GM03348 (cell line): ENCODE measurements at regions not wholly inside any gene's neighbourhood (a gene's known extent, or its start where the extent isn't known, plus 50 kb on each side); places are given as distances from the start of the nearest gene placed in this dataset.

Experiments
- DNase-seq: peaks from one replicate; pipeline ENCODE4 v3.0.0; 2012; ENCODE audit warnings: low spot score

DNA sequence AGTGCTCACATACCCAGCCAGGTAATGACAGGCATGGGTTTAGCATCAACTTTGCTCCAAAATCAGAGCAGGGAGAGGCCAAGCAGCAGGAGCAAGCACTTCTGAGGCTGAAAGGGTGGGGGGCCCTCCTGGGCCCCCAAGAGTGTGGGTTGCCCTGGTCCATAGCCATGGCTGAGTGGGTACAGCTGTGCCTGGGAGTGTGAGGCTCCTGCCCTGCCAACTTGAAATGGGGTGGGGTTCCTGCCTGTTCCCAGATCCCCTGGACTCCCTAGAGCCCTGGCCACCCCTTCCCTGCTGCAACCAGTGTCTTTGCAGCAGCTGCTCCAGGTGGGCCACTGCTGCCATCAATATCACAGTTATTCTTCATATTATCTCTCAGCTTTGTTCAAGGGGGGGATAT is 1224.2 kb upstream of the GJE1 start:
- no peak for DNase-seq

GRCh38 chr6:140907235-140907634 is 1225.5 kb upstream of the GJE1 start:
- no peak for DNase-seq

DNA sequence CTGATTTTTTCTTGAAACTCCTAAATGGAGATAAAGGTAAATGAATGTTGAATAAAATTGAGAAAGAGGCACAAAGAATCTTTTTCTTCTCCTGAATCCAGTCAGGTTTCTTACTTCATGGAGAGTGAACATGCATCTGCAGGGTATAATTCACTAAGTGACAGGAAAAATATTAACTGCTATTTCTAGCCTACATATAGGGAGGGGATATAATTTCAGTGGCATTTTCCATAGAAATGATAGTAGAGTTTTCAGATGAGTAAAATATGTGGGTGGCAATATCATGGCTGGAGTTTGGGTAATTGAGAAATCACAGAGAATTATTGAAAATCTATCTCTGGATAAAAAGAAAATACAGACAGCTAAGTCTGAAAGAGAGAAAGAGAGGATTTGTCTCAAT is 1227.0 kb upstream of the GJE1 start:
- DNase-seq = no peak

- DNase-seq = no peak
Observed at GRCh38 chr6:140905050-140905449, 1227.7 kb upstream of the GJE1 start.

GRCh38 chr6:140897804-140898573 is 1234.7 kb upstream of the GJE1 start:
- no peak for DNase-seq

DNA sequence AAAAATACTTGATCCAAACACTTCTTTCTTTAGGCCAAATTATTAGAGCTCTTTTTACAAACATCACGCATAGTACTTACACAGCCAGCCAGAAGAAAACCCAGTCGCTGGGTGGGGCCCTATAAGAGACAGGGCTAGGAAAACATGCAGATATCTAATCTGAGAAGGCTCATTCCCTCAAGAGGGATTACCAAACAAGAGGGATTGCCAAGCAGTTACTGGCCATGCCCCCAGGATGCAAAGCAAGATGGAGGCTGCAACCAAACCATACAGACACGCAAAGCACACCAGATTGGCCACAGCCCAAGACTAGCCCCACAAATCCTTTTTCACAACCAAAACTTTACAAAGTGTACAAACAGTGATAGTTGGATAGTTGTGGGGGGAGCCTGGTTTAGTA is 1235.4 kb upstream of the GJE1 start:
- DNase-seq = no peak

DNA sequence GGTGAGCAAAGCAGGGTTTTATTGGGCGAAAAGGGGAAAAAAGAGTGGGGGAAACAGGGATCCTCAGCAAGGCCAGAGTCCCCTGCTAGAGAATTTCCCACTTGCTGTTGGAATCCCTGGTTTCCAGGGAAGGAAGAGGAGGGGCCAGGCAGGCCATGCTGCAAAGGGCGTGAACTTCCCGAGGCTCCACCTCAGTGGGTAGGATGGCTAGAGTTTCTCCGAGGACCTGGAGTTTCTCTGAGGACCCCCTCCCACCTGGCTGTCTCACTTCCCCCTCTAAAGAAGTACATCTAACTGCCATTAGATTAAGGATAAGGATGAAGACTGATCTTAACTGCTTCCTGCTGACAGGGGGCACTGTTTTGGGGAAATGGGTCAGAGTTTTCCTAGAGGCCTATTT is 1239.3 kb upstream of the GJE1 start:
- DNase-seq = no peak

- peak; percentile 53 for DNase-seq
Observed at GRCh38 chr6:140879946-140880345, 1252.8 kb upstream of the GJE1 start.

GRCh38 chr6:140874066-140874465 is 1258.7 kb upstream of the GJE1 start:
- DNase-seq = no peak

DNA sequence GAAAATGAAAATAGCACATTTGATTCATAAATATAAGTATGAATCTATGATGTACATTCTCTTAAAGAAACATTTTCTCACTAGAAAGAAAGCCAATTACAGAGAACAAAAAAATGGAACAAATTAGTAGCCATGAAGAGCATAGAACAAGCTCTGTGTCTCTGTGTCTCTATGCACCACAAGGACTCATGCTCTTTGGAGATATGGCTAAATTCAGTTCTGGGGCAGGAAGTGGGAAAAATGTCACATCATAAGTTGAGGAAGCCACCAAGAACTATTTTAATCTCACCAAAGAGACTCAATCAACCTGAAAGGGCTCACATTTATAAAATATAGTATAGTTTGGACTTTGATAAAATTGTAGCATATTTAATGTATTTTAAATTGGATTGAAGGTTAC is 1259.8 kb upstream of the GJE1 start:
- no peak for DNase-seq

DNA sequence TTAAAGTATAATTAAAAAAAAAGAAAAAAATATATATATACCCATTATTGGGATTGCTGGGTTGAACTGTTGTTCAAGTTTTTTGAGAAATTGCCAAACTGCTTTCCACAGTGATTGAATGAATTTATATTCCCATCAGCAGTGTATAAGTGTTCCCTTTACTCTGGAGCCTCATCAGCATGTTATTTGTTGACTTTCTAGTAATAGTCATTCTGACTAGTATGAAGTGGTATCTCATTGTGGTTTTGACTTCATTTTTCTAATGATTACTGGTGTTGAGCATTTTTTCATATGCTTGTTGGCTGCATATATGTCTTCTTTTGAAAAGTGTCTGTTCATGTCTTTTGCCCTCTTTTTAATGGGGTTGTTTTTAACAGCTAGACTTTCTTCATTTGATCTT is 1260.8 kb upstream of the GJE1 start:
- DNase-seq = no peak

DNA sequence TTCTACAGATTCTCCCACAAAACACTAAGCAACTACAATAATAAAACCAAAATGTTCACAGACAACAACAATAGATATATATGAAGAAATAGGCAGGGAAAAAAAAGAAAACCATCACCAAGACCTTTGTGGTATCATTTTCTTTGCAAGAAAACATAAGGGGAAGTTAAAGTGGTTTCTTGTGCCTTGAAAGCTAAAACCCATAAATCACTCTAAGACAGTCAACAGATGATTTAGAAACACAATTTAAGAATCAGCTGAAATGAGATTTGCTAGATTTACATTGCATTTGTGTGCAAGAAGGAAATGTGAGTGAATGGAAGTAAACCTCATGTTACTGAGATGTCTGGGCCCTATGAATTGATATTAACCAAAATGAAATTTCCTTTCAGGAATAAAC is 1265.4 kb upstream of the GJE1 start:
- DNase-seq = no peak

- no peak for DNase-seq
Observed at GRCh38 chr6:140858381-140858971, 1274.2 kb upstream of the GJE1 start.

DNA sequence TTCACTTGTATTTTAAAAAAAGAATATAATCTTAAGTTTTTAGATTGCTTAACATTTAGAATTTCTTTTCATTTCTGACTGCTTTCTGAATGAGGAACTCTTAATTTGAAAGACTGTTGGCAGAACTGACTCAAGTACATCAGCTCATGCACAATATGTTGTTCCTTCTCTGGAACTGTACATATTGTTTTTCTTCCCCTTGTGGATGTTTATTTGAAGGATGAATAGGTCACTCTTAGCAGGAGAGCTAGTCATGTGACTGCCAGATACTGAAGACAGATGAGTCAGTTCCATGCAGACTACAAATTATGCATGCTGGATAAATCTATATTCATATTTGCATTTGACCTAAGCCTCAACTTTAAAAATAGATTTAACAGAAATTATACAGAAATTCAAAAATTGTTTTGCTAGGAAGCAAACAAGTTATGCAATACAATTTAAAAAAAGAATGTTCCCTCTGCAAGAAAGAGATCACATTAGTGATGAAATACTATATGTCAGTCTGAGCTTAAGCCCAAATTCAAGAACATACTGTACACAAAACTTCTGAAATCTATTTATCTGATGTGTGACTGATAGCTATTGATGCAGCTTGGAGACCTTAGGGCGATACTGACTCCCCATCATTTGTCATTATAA is 1274.9 kb upstream of the GJE1 start:
- peak; percentile 48 for DNase-seq

GRCh38 chr6:140855520-140855919 is 1277.2 kb upstream of the GJE1 start:
- no peak for DNase-seq

- no peak for DNase-seq
Observed at GRCh38 chr6:140854318-140854717, 1278.4 kb upstream of the GJE1 start.

- DNase-seq = no peak
Observed at GRCh38 chr6:140850438-140850837, 1282.3 kb upstream of the GJE1 start.

DNA sequence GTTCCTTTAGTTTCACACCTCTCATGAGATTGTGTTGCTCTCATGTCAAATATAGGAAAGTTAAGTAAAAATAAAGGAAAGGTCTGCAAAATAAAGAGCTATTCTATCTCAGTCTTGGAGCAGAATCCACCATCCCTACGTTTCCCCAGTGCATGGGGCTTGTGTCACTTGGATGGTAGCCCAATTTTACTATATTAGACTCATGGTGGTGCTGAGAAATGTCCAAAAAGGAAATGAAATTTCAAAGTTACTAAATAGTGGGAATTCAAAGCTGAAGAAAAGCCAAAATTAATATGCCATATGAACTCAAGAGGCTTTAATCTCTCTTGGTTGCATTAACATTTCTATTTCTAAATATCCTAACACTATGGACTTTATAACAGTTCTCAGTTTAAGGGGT is 1283.3 kb upstream of the GJE1 start:
- DNase-seq = no peak

GRCh38 chr6:140847262-140847645 is 1285.5 kb upstream of the GJE1 start:
- no peak for DNase-seq

DNA sequence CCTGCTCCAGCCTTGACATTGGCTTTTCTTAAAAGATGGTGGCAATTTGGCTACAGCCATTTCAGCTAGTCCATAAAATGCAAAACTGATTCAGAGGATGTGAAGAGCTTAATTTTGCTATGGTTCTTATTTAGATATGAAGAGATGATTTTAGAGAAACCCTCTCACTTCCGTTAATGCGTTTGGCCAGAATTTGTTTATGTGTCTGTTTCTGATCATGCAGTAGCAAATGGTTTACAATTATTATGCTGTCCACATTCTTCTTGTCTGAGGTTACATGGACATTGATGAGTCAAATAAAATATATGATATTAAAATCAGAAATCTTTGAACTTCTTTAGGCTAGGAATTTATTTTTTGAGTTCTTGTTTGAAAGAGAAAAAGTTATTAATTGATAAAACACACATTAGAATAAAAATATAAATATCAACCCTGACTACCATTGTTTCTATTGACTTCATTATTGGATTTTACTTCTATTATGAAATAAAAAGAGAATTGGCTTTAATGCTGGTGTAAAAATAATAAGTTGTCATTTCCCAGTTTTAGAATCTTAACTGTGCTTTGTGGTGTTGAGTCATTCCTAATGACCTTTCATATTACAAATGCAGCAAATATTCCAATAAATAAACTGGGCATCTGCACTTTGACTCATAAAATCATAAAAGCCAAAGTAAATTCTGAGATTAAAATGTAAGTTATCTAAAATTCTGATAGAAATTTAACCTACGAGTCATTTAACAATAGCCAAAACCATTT is 1286.0 kb upstream of the GJE1 start:
- DNase-seq = peak; percentile 25

- no peak for DNase-seq
Observed at GRCh38 chr6:140845701-140846100, 1287.0 kb upstream of the GJE1 start.

- no peak for DNase-seq
Observed at GRCh38 chr6:140844167-140844566, 1288.6 kb upstream of the GJE1 start.

- no peak for DNase-seq
Observed at GRCh38 chr6:140833408-140833807, 1299.3 kb upstream of the GJE1 start.
